ENCODE measurements at regions not wholly inside any gene's neighbourhood (a gene's known extent, or its start where the extent isn't known, plus 50 kb on each side); places are given as distances from the start of the nearest gene placed in this dataset.

- Histone ChIP-seq H3K4me2 (no peak overlapping the region), H2AFZ (no peak overlapping the region), H3K4me3 (no peak overlapping the region), H3K36me3 (ENCODE audit: low read depth) (no peaks in the 10 kb centered on the region), H4K20me1 (ENCODE audit: insufficient read depth) (no peaks in the 10 kb centered on the region), H3K9me2 (ENCODE audit: insufficient read depth) (no peaks in the 10 kb centered on the region), H3K4me1 (replicated peaks; ENCODE audit: insufficient read depth) (no peaks in the 10 kb centered on the region), H3K79me2 (ENCODE audit: low read depth) (no peaks in the 10 kb centered on the region), H3K27ac (no peak overlapping the region), H3F3A (ENCODE audit: insufficient read depth, low read depth) (no peaks in the 10 kb centered on the region), H3K27me3 (ENCODE audit: insufficient read depth, low read depth) (no peaks in the 10 kb centered on the region), H3K9me3 (ENCODE audit: insufficient read depth, low read depth) (no peaks in the 10 kb centered on the region)
- no peak for DNase-seq
- POLR2A ChIA-PET (ENCODE audit: unreplicated experiment): no interaction called here
- CTCF ChIA-PET: no interaction called here
- intact Hi-C loops (cut with micrococcal nuclease; ENCODE audit: unreplicated experiment): no loop called here
- BruUV-seq (replicated peaks): no TSS peak
- TF ChIP-seq CTCF (conservative IDR thresholded peaks at IDR 0.05) (no peak), EZH2 (IDR thresholded peaks at IDR 0.05; ENCODE audit: low read depth) (no peak)
Observed at GRCh38 chr6:91681296-91681695, 1094.4 kb upstream of the MAP3K7 start.

GRCh38 chr6:91678679-91679446, 1092.0 kb upstream of the MAP3K7 start:
- Histone ChIP-seq H3F3A (ENCODE audit: insufficient read depth, low read depth) (no peaks in the 10 kb centered on the region), H3K4me2 (no peak overlapping the region), H2AFZ (no peak overlapping the region), H3K4me1 (replicated peaks; ENCODE audit: insufficient read depth) (no peaks in the 10 kb centered on the region), H3K36me3 (ENCODE audit: low read depth) (no peaks in the 10 kb centered on the region), H3K9me3 (ENCODE audit: insufficient read depth, low read depth) (no peaks in the 10 kb centered on the region), H4K20me1 (ENCODE audit: insufficient read depth) (no peaks in the 10 kb centered on the region), H3K27ac (no peak overlapping the region), H3K27me3 (ENCODE audit: insufficient read depth, low read depth) (no peaks in the 10 kb centered on the region), H3K79me2 (ENCODE audit: low read depth) (no peaks in the 10 kb centered on the region), H3K4me3 (no peak overlapping the region), H3K9me2 (ENCODE audit: insufficient read depth) (no peaks in the 10 kb centered on the region)
- no peak for DNase-seq
- ChIA-PET POLR2A (ENCODE audit: unreplicated experiment) (no interaction called here), CTCF (no interaction called here)
- TF ChIP-seq EZH2 (IDR thresholded peaks at IDR 0.05; ENCODE audit: low read depth) (no peak), CTCF (conservative IDR thresholded peaks at IDR 0.05) (no peak)
- no TSS peak for BruUV-seq (replicated peaks)
- intact Hi-C loops (cut with micrococcal nuclease; ENCODE audit: unreplicated experiment): no loop called here

- no peaks in the 10 kb centered on the region for H4K20me1 ChIP-seq (ENCODE audit: insufficient read depth)
- intact Hi-C loops (cut with micrococcal nuclease; ENCODE audit: unreplicated experiment): no loop called here
- H3K79me2 ChIP-seq (ENCODE audit: low read depth): no peaks in the 10 kb centered on the region
- no peak for DNase-seq
- H3K9me2 ChIP-seq (ENCODE audit: insufficient read depth): no peaks in the 10 kb centered on the region
- TF ChIP-seq CTCF (conservative IDR thresholded peaks at IDR 0.05): no peak
- ChIA-PET CTCF (no interaction called here), POLR2A (ENCODE audit: unreplicated experiment) (no interaction called here)
- H3K4me1 ChIP-seq (replicated peaks; ENCODE audit: insufficient read depth): no peaks in the 10 kb centered on the region
- H3K4me3 ChIP-seq: no peak overlapping the region
- no peak overlapping the region for H2AFZ ChIP-seq
- no peaks in the 10 kb centered on the region for H3K9me3 ChIP-seq (ENCODE audit: insufficient read depth, low read depth)
- H3K4me2 ChIP-seq: no peak overlapping the region
- H3K27ac ChIP-seq: no peak overlapping the region
- H3K27me3 ChIP-seq (ENCODE audit: insufficient read depth, low read depth): no peaks in the 10 kb centered on the region
- BruUV-seq (replicated peaks): no TSS peak
- no peaks in the 10 kb centered on the region for H3F3A ChIP-seq (ENCODE audit: insufficient read depth, low read depth)
- H3K36me3 ChIP-seq (ENCODE audit: low read depth): no peaks in the 10 kb centered on the region
Observed at GRCh38 chr6:91672201-91672600, 1085.3 kb upstream of the MAP3K7 start.
